Right lung (tissue), 2 donors: ENCODE measurements at regions not wholly inside any gene's neighbourhood (a gene's known extent, or its start where the extent isn't known, plus 50 kb on each side); places are given as distances from the start of the nearest gene placed in this dataset.

ENCODE experiments used
- DNase-seq, 2 donors: peaks; one replicate each; pipeline ENCODE4 v3.0.0-alpha.2; 2013

GRCh38 chr2:217199255-217199630, 339.4 kb upstream of the TNP1 start:
- DNase-seq = no peak

- DNase-seq = no peak
These were observed 336.0 kb upstream of the TNP1 start for GRCh38 chr2:217195658-217196446.

GRCh38 chr2:217195016-217195415, 335.2 kb upstream of the TNP1 start:
- no peak for DNase-seq

- no peak for DNase-seq
These were observed 333.8 kb upstream of the TNP1 start for GRCh38 chr2:217193431-217194340.

- DNase-seq = no peak
These were observed 332.5 kb upstream of the TNP1 start for GRCh38 chr2:217192366-217192765.

- no peak for DNase-seq
These were observed 329.9 kb upstream of the TNP1 start for GRCh38 chr2:217189747-217190146.

GRCh38 chr2:217189131-217189530, 329.3 kb upstream of the TNP1 start:
- no peak for DNase-seq

- no peak for DNase-seq
These were observed 326.9 kb upstream of the TNP1 start for GRCh38 chr2:217186668-217187159.

GRCh38 chr2:217186152-217186551, 326.3 kb upstream of the TNP1 start:
- no peak for DNase-seq

- no peak for DNase-seq
These were observed 325.6 kb upstream of the TNP1 start for GRCh38 chr2:217185265-217185995.

GRCh38 chr2:217184242-217184641, 324.4 kb upstream of the TNP1 start:
- no peak for DNase-seq

- DNase-seq = no peak
These were observed 323.6 kb upstream of the TNP1 start for GRCh38 chr2:217183471-217183870.

- no peak for DNase-seq
These were observed 323.1 kb upstream of the TNP1 start for GRCh38 chr2:217182926-217183325.

- no peak for DNase-seq
These were observed 321.6 kb upstream of the TNP1 start for GRCh38 chr2:217181512-217181911.

- no peak for DNase-seq
These were observed 320.0 kb upstream of the TNP1 start for GRCh38 chr2:217179854-217180253.

GRCh38 chr2:217178341-217178740, 318.5 kb upstream of the TNP1 start:
- DNase-seq = no peak

GRCh38 chr2:217177720-217178119, 317.9 kb upstream of the TNP1 start:
- DNase-seq = no peak

GRCh38 chr2:217171874-217172273, 312.0 kb upstream of the TNP1 start:
- DNase-seq = no peak

- peak; percentile 77 to 82 for DNase-seq
These were observed 308.6 kb upstream of the TNP1 start for GRCh38 chr2:217168496-217168895.

- DNase-seq = no peak
These were observed 307.7 kb upstream of the TNP1 start for GRCh38 chr2:217167531-217167930.

GRCh38 chr2:217166241-217166850, 306.5 kb upstream of the TNP1 start:
- no peak for DNase-seq

- no peak for DNase-seq
These were observed 305.7 kb upstream of the TNP1 start for GRCh38 chr2:217165547-217165946.
